ENCODE measurements at regions not wholly inside any gene's neighbourhood (a gene's known extent, or its start where the extent isn't known, plus 50 kb on each side); places are given as distances from the start of the nearest gene placed in this dataset.

DNA sequence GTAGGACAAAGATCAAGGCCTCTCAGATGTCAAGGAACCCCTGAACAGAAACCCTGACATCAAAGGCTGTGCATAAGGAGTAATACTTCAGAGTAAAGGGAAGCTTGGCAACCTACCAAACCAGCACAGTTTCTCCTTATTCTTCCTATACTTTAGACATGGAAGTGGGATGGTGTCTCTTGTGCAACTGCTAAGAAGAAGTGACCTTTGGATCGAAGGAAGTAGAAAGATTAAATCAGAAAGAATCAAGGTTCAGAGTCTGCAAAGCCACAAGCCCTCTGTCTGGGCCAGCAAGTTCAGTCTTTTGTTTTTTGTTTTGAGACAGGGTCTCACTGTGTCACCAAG lies 66.2 kb upstream of the SLC39A10 start:
- no peaks in the 10 kb centered on the region for H3K9me2 ChIP-seq (ENCODE audit: insufficient read depth)
- H3K36me3 ChIP-seq (ENCODE audit: control insufficient read depth in 1 of 2, insufficient read depth in 2 of 2, low read length in 2 of 2) = no peaks in the 10 kb centered on the region
- ATAC-seq (no peak), DNase-seq (ENCODE audit: low read depth, low spot score) (no peak)
- H3K4me2 ChIP-seq (ENCODE audit: low read length) = no peak overlapping the region
- POLR2A ChIA-PET = no interaction called here
- no TSS peak for BruUV-seq (replicated peaks)
- H3K27me3 ChIP-seq (ENCODE audit: insufficient read depth, low read length) = no peaks in the 10 kb centered on the region
- no peak overlapping the region for H3K4me3 ChIP-seq (replicated peaks in 1 of 2; ENCODE audit: low read depth in 1 of 2, low read length in 2 of 2)
- RAD21 ChIA-PET (ENCODE audit: low non-redundant PET in 1 of 2, low total read pairs in 2 of 2, uncharacterized antibody in 2 of 2, unreplicated experiment in 2 of 2) = no interaction called here
- no peaks in the 10 kb centered on the region for H3K9me3 ChIP-seq (ENCODE audit: control insufficient read depth in 1 of 2, insufficient read depth in 1 of 2, low read depth in 1 of 2, low read length in 2 of 2)
- TF ChIP-seq EZH2phosphoT487 (IDR thresholded peaks at IDR 0.05; ENCODE audit: borderline replicate concordance) (no peak), POLR2AphosphoS5 (IDR thresholded peaks at IDR 0.05; ENCODE audit: low read depth, low read length) (no peak), ZNF274 (IDR thresholded peaks at IDR 0.05; ENCODE audit: low read depth, low read length) (no peak), ZBTB33 (IDR thresholded peaks at IDR 0.05; ENCODE audit: extremely low read depth, insufficient replicate concordance, low read length) (no peak), TCF7L2 (IDR thresholded peaks at IDR 0.05; ENCODE audit: borderline replicate concordance, extremely low read depth, insufficient read depth, insufficient read length) (no peak), CBX3 (IDR thresholded peaks at IDR 0.05; ENCODE audit: low read depth) (no peak), SIN3A (IDR thresholded peaks at IDR 0.05; ENCODE audit: low read depth) (no peak), FOSL1 (IDR thresholded peaks at IDR 0.05; ENCODE audit: low read depth) (no peak), MAX (IDR thresholded peaks at IDR 0.05) (no peak), JUND (IDR thresholded peaks at IDR 0.05) (no peak), ATF3 (IDR thresholded peaks at IDR 0.05) (no peak), YY1 (IDR thresholded peaks at IDR 0.05; ENCODE audit: extremely low read depth, insufficient replicate concordance, low read depth, low read length) (no peak), POLR2A (IDR thresholded peaks at IDR 0.05; ENCODE audit: borderline replicate concordance, extremely low read depth, insufficient read depth, insufficient read length) (no peak), EGR1 (IDR thresholded peaks at IDR 0.05; ENCODE audit: low read depth) (no peak), CTCF (IDR thresholded peaks at IDR 0.05 in 2 of 3, conservative IDR thresholded peaks at IDR 0.05 in 1 of 3; ENCODE audit: borderline replicate concordance in 1 of 3, insufficient read depth in 1 of 3, low read depth in 2 of 3, low read length in 2 of 3) (no peak)
- H3K27ac ChIP-seq (ENCODE audit: low read depth, low read length) = no peak overlapping the region
- intact Hi-C loops (cut with micrococcal nuclease) = no loop called here
- H3K9ac ChIP-seq (ENCODE audit: low read length) = no peak overlapping the region
- no peaks in the 10 kb centered on the region for H3K79me2 ChIP-seq (ENCODE audit: insufficient read depth, low read length)
- CTCF ChIA-PET = no interaction called here
- H2AFZ ChIP-seq (ENCODE audit: low read depth, low read length, poor library complexity, severe bottlenecking) = no peak overlapping the region
- H4K20me1 ChIP-seq (ENCODE audit: insufficient read depth) = no peaks in the 10 kb centered on the region
- no peaks in the 10 kb centered on the region for H3K4me1 ChIP-seq (ENCODE audit: control insufficient read depth in 1 of 2, insufficient read depth in 2 of 2, low read length in 2 of 2)

All from HCT116 (cell line).